ENCODE measurements at regions not wholly inside any gene's neighbourhood (a gene's known extent, or its start where the extent isn't known, plus 50 kb on each side); places are given as distances from the start of the nearest gene placed in this dataset.

DNA sequence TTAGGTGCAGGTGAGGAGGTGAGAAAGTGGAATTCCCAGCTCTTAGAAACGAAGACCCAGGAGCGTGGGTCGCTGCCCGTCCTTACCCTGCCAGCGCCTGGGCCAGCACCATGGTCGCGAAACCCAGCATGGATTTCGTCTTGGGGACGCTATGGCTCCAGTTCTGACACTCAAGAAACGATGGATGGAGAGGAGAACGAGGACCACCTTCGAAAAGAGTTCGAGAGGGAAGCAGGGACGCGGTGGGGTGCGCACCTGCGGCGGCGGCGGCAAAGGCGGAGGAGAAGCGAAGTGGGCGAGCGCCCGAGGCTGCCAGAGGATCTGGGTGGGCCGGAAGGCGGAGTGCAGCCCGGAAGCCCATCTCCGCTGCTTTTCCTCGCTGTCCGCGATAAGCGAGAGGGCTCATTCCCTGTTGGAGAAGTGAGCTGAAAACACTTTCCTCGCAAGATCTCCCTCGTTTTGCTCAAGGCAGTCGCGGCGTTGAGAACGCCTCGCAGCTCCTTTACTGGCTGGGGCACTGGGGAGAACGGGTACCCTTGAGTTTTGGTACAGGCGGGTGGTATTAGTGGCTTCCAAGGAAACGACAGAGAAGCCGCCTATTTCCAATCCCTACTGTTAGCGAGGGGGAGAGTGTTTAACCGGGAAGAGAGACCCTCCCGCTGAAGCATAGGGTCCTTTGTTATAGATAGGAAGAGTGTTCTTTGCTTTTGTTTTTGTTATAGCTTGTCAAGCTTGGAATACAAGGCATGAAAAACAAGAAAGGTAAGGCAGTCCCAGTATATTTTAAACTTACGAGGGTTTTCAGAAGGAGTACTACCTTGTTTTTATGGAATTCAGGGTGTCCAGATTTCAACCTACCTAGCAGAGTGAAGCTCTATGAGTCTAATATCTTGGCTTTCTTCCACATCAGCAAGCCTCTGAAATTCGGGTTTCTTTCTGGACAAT, 109.5 kb downstream of the TRIM27 start:
- no peak overlapping the region for H3K27ac Mint-ChIP-seq (ENCODE audit: unreplicated experiment)

DNA sequence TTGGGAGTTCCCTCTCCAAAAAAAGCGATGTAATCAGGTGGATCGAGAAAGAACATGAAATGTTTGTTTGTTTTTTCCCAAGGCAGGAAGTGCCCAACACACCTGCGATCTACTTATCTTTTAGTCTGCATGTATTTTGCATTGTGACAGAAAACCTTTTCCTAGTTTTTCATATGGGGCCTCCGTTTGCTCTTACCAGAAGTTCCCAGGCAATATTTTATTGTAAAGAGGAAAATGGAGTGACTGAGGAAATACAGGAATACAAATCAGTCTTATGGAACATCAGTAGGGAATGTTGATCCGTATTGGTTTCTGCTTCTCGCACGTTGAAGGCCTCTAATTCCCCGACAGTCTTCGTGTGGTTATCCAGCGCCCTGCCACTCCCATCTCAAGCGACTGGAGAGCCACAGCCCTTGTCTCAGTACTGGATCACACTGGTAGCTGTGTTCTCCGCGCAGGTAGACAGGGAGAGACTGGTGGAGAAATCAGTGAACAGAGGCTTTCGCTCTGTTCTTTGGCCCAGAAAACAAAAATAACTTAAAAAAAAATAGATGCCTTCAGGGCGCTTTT, 107.4 kb downstream of the TRIM27 start:
- peaks cover 35% of the 10 kb centered on the region for H3K4me1 Mint-ChIP-seq (ENCODE audit: unreplicated experiment)

More for the DNA sequence above, 109.5 kb downstream of the TRIM27 start:
- Mint-ChIP-seq H3K4me3 (ENCODE audit: unreplicated experiment) (peak overlapping the region; percentile 81), H3K9me3 (ENCODE audit: unreplicated experiment) (no peaks in the 10 kb centered on the region), H3K27me3 (ENCODE audit: unreplicated experiment) (peaks cover 34% of the 10 kb centered on the region), H3K4me1 (ENCODE audit: unreplicated experiment) (peaks cover 45% of the 10 kb centered on the region), H3K36me3 (ENCODE audit: low read depth, unreplicated experiment) (no peaks in the 10 kb centered on the region)
- TF ChIP-seq, protein P1, sequence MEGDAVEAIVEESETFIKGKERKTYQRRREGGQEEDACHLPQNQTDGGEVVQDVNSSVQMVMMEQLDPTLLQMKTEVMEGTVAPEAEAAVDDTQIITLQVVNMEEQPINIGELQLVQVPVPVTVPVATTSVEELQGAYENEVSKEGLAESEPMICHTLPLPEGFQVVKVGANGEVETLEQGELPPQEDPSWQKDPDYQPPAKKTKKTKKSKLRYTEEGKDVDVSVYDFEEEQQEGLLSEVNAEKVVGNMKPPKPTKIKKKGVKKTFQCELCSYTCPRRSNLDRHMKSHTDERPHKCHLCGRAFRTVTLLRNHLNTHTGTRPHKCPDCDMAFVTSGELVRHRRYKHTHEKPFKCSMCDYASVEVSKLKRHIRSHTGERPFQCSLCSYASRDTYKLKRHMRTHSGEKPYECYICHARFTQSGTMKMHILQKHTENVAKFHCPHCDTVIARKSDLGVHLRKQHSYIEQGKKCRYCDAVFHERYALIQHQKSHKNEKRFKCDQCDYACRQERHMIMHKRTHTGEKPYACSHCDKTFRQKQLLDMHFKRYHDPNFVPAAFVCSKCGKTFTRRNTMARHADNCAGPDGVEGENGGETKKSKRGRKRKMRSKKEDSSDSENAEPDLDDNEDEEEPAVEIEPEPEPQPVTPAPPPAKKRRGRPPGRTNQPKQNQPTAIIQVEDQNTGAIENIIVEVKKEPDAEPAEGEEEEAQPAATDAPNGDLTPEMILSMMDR (IDR thresholded peaks at IDR 0.05; ENCODE audit: unreplicated experiment) = no peak
- peak; percentile 25 for DNase-seq (ENCODE audit: low spot score)

DNA sequence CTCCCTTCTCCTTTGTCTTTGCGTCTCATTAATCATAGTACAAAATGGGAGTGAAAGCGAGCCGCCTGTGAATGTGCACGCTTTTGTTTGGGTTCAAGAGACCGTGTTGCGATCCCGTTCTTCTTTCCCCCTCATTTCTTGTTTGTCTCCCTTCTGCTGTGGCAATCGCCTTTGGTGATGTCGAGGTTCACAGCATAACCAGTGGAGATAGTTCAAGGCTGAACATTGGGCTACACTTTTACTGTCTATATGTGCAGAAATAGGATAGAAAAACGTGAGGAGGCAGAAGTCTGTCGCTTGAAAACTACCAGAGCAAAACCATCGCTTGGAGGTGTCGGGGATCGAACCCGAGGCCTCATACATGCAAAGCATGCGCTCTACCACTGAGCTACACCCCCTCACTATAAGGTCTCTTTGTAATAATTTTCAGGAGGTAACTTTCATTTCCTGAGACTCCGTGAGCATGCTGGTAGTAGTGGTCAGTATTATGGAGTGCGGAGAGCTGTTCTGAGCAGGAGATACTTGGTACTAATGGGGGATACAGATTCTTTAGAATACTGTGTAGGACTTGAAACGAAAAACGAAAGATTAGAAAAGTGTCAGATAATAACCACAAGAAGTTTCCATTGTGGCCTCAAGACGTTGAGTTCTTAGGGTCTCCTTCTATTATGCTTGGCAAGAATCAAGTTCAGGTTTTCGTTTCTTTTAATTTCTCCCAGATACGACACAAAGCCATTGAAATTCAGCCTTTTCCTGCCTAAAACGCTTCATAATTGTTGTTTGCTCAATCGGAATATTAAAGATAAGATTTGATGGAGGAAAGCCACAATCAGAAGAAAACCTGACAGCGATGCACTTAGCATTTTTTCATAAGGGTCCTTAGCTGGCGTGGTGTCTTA, 106.6 kb downstream of the TRIM27 start:
- Mint-ChIP-seq H3K27ac (ENCODE audit: unreplicated experiment) (no peak overlapping the region), H3K36me3 (ENCODE audit: low read depth, unreplicated experiment) (no peaks in the 10 kb centered on the region), H3K27me3 (ENCODE audit: unreplicated experiment) (peaks cover 23% of the 10 kb centered on the region), H3K9me3 (ENCODE audit: unreplicated experiment) (no peaks in the 10 kb centered on the region), H3K4me1 (ENCODE audit: unreplicated experiment) (peaks cover 32% of the 10 kb centered on the region), H3K4me3 (ENCODE audit: unreplicated experiment) (peak overlapping the region; percentile 38)
- peak; percentile 22 for DNase-seq (ENCODE audit: low spot score)
- TF ChIP-seq, protein P1 (IDR thresholded peaks at IDR 0.05; ENCODE audit: unreplicated experiment) = no peak

More for the DNA sequence above, 107.4 kb downstream of the TRIM27 start:
- DNase-seq (ENCODE audit: low spot score) = no peak
- Mint-ChIP-seq H3K27me3 (ENCODE audit: unreplicated experiment) (peaks cover 26% of the 10 kb centered on the region), H3K27ac (ENCODE audit: unreplicated experiment) (no peak overlapping the region), H3K9me3 (ENCODE audit: unreplicated experiment) (no peaks in the 10 kb centered on the region), H3K4me3 (ENCODE audit: unreplicated experiment) (no peak overlapping the region), H3K36me3 (ENCODE audit: low read depth, unreplicated experiment) (no peaks in the 10 kb centered on the region)
- TF ChIP-seq, protein P1 (IDR thresholded peaks at IDR 0.05; ENCODE audit: unreplicated experiment) = no peak

DNA sequence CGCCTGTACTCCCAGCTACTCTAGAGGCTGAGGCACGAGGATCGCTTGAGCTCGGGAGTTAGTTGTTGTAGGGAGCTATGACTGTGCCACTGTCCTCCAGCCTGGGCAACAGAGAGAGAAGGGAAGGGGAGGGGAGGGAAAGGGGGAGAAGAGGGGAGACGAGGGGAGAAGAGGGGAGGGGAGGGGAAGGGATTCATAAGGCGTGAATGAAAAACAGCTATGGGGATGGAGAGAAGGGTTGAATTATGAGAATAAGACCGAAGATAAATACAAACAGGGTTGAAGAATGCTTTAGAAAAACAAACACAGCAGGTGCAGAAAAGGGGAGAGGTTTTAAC, 106.0 kb downstream of the TRIM27 start:
- no peaks in the 10 kb centered on the region for H3K9me3 Mint-ChIP-seq (ENCODE audit: unreplicated experiment)
- TF ChIP-seq, protein P1 (IDR thresholded peaks at IDR 0.05; ENCODE audit: unreplicated experiment) = no peak
- H3K4me1 Mint-ChIP-seq (ENCODE audit: unreplicated experiment) = peaks cover 26% of the 10 kb centered on the region
- H3K27me3 Mint-ChIP-seq (ENCODE audit: unreplicated experiment) = peaks cover 17% of the 10 kb centered on the region
- no peaks in the 10 kb centered on the region for H3K36me3 Mint-ChIP-seq (ENCODE audit: low read depth, unreplicated experiment)
- H3K4me3 Mint-ChIP-seq (ENCODE audit: unreplicated experiment) = no peak overlapping the region
- no peak overlapping the region for H3K27ac Mint-ChIP-seq (ENCODE audit: unreplicated experiment)
- DNase-seq (ENCODE audit: low spot score) = no peak

Data from endothelial cell (in vitro differentiated cells).